SK-N-SH (cell line): ENCODE measurements at regions not wholly inside any gene's neighbourhood (a gene's known extent, or its start where the extent isn't known, plus 50 kb on each side); places are given as distances from the start of the nearest gene placed in this dataset.

Experiments used
- CTCF ChIA-PET: fragments of 300-600, 350-600 bp; formaldehyde crosslinking; extraction: SDS; loops from one replicate; lab custom pipeline; 2021; lab: Yijun Ruan, JAX
- POLR2A ChIA-PET: fragments of 350-600 bp; sonication (Branson Sonifier 250); formaldehyde crosslinking; extraction: SDS; loops from one replicate; lab custom pipeline; 2020; ENCODE audit warnings: antibody characterized with exemption, inconsistent platforms; lab: Yijun Ruan, JAX
- DNase-seq: peaks from one replicate; pipeline ENCODE4 v3.0.0; 2012
- H2AFZ ChIP-seq: fragments of 200-600 bp; sonication (generic); 2 replicates; pipeline ENCODE4 v1.8.1; 2016; ENCODE audit warnings: antibody characterized with exemption, mild to moderate bottlenecking, low read depth
- H3F3A ChIP-seq: fragments of 200-600 bp; sonication (generic); replicated peaks from 2 replicates; pipeline ENCODE3; 2016; ENCODE audit warnings: antibody characterized with exemption, mild to moderate bottlenecking; ENCODE audit not compliant: insufficient read depth
- H3K27ac ChIP-seq, 2 experiments: fragments of 200-500 bp in 1 of 2; fragments of 200-600 bp in 1 of 2; sonication (Bioruptor generic) in 1 of 2; sonication (generic), shearing (Covaris generic) in 1 of 2; 2 replicates each; pipeline versions ENCODE4 v1.5.1 to v1.6.1; 2014 to 2016; ENCODE audit warnings: low read depth in 2 of 2, inconsistent platforms in 1 of 2, low read length in 1 of 2, mild to moderate bottlenecking in 1 of 2, mixed read lengths in 1 of 2
- H3K27me3 ChIP-seq: fragments of 200-600 bp; sonication (generic), shearing (Covaris generic); 2 replicates; pipeline ENCODE4 v1.6.1; 2016; ENCODE audit warnings: mixed run types; ENCODE audit not compliant: insufficient read depth
- H3K36me3 ChIP-seq, 2 experiments: fragments of 200-500 bp in 1 of 2; fragments of 200-600 bp in 1 of 2; sonication (Bioruptor generic) in 1 of 2; sonication (generic) in 1 of 2; replicated peaks in 1 of 2; 2 replicates each; pipeline versions ENCODE3 to v1.5.1; 2014 to 2016; ENCODE audit warnings: low read length in 1 of 2, mild to moderate bottlenecking in 1 of 2; ENCODE audit not compliant: insufficient read depth in 2 of 2, control insufficient read depth in 1 of 2
- H3K4me1 ChIP-seq, 2 experiments: fragments of 200-500 bp in 1 of 2; fragments of 200-600 bp in 1 of 2; sonication (Bioruptor generic) in 1 of 2; sonication (generic), shearing (Covaris generic) in 1 of 2; 2 replicates each; pipeline versions ENCODE4 v1.5.1 to v1.6.1; 2014 to 2016; ENCODE audit warnings: low read depth in 1 of 2, low read length in 1 of 2, mixed run types in 1 of 2; ENCODE audit not compliant: insufficient read depth in 2 of 2, control insufficient read depth in 1 of 2
- H3K4me2 ChIP-seq: fragments of 200-600 bp; sonication (generic), shearing (Covaris generic); 2 replicates; pipeline ENCODE4 v1.6.1; 2017; ENCODE audit warnings: mixed run types
- H3K4me3 ChIP-seq, 2 experiments: fragments of 200-500 bp in 1 of 2; fragments of 200-600 bp in 1 of 2; sonication (Bioruptor generic) in 1 of 2; sonication (generic), shearing (Covaris generic) in 1 of 2; 2 replicates each; pipeline versions ENCODE4 v1.5.1 to v1.8.1; 2014 to 2016; ENCODE audit warnings: low read depth in 2 of 2, inconsistent platforms in 1 of 2, low read length in 1 of 2, mild to moderate bottlenecking in 1 of 2, mixed read lengths in 1 of 2, moderate library complexity in 1 of 2
- H3K79me2 ChIP-seq: fragments of 200-600 bp; sonication (generic); 2 replicates; pipeline ENCODE4 v1.8.1; 2017; ENCODE audit warnings: mild to moderate bottlenecking; ENCODE audit not compliant: insufficient read depth
- H3K9ac ChIP-seq: fragments of 200-600 bp; sonication (generic); 2 replicates; pipeline ENCODE4 v1.6.1; 2017; ENCODE audit warnings: mixed run types
- H3K9me2 ChIP-seq: fragments of 200-600 bp; sonication (generic); 2 replicates; pipeline ENCODE4 v1.6.1; 2017; ENCODE audit warnings: mixed run types
- H3K9me3 ChIP-seq: fragments of 200-600 bp; sonication (generic); 2 replicates; pipeline ENCODE4 v1.6.1; 2017; ENCODE audit warnings: mixed run types, mild to moderate bottlenecking, moderate library complexity
- H4K20me1 ChIP-seq: fragments of 200-600 bp; sonication (generic); 2 replicates; pipeline ENCODE4 v1.6.1; 2017; ENCODE audit warnings: mild to moderate bottlenecking, mixed run types; ENCODE audit not compliant: insufficient read depth
- CTCF ChIP-seq: fragments of 200-600 bp; sonication (generic); IDR thresholded peaks from 2 replicates; pipeline ENCODE4 v1.6.1; 2017; ENCODE audit warnings: antibody characterized with exemption, mild to moderate bottlenecking, moderate library complexity
- EP300 ChIP-seq, 2 experiments: IDR thresholded peaks; 2 replicates each; pipeline versions ENCODE4 v1.4.0 to v1.6.1; 2012; ENCODE audit warnings: borderline replicate concordance in 1 of 2, low read depth in 1 of 2, low read length in 1 of 2
- EZH2phosphoT487 ChIP-seq: fragments of 200-600 bp; sonication (generic); IDR thresholded peaks from 2 replicates; pipeline ENCODE4 v1.6.1; 2017; ENCODE audit warnings: low read depth, mixed run types, mild to moderate bottlenecking, antibody characterized with exemption, moderate library complexity, borderline replicate concordance
- FOXJ3 ChIP-seq: sonication (generic); formaldehyde crosslinking; IDR thresholded peaks from 2 replicates; pipeline ENCODE4 v1.5.1; 2020; ENCODE audit warnings: mild to moderate bottlenecking, missing genetic modification reagents
- GABPA ChIP-seq: IDR thresholded peaks from 2 replicates; pipeline ENCODE4 v1.4.0; 2012; ENCODE audit warnings: low read depth, mild to moderate bottlenecking
- GATA2 ChIP-seq: sonication (generic); formaldehyde crosslinking; IDR thresholded peaks from 2 replicates; pipeline ENCODE4 v1.5.0; 2020; ENCODE audit warnings: mild to moderate bottlenecking, missing genetic modification reagents
- IRF3 ChIP-seq: fragments of 150-350 bp; IDR thresholded peaks from 2 replicates; pipeline ENCODE4 v1.6.1; 2016; ENCODE audit warnings: mild to moderate bottlenecking, low read depth, low read length
- MAX ChIP-seq: IDR thresholded peaks from 2 replicates; pipeline ENCODE4 v1.4.0; 2012; ENCODE audit warnings: low read depth
- MEF2A ChIP-seq: IDR thresholded peaks from 2 replicates; pipeline ENCODE4 v1.4.0; 2012; ENCODE audit warnings: low read depth, borderline replicate concordance
- MXI1 ChIP-seq: IDR thresholded peaks from 2 replicates; pipeline ENCODE4 v1.6.1; 2012; ENCODE audit warnings: mild to moderate bottlenecking, low read depth, low read length, improper control_type of control experiment
- NFIC ChIP-seq: IDR thresholded peaks from 2 replicates; pipeline ENCODE4 v1.4.0; 2012; ENCODE audit warnings: borderline replicate concordance
- PBX3 ChIP-seq: IDR thresholded peaks from 2 replicates; pipeline ENCODE4; 2012
- RAD21 ChIP-seq: IDR thresholded peaks from 2 replicates; pipeline ENCODE4 v1.6.1; 2012; ENCODE audit warnings: mild to moderate bottlenecking, low read length
- RCOR1 ChIP-seq: fragments of 150-350 bp; IDR thresholded peaks from 2 replicates; pipeline ENCODE4 v1.6.1; 2017; ENCODE audit warnings: antibody characterized with exemption, low read length
- SIN3A ChIP-seq: IDR thresholded peaks from 2 replicates; pipeline ENCODE4 v1.6.1; 2012; ENCODE audit warnings: low read depth, mild to moderate bottlenecking, low read length, moderate library complexity, borderline replicate concordance
- SMC3 ChIP-seq: IDR thresholded peaks from 2 replicates; pipeline ENCODE4 v1.6.1; 2012; ENCODE audit warnings: low read depth, low read length, improper control_type of control experiment
- TAF1 ChIP-seq: IDR thresholded peaks from 2 replicates; pipeline ENCODE4 v1.6.1; 2012; ENCODE audit warnings: low read depth, mild to moderate bottlenecking, low read length, moderate library complexity, borderline replicate concordance
- TCF12 ChIP-seq: IDR thresholded peaks from 2 replicates; pipeline ENCODE4 v1.4.0; 2012
- TEAD4 ChIP-seq: IDR thresholded peaks from 2 replicates; pipeline ENCODE4 v1.4.0; 2012; ENCODE audit warnings: mild to moderate bottlenecking, borderline replicate concordance; ENCODE audit not compliant: insufficient read depth
- USF1 ChIP-seq: IDR thresholded peaks from 2 replicates; pipeline ENCODE4 v1.4.0; 2012; ENCODE audit warnings: low read depth, borderline replicate concordance
- USF2 ChIP-seq: fragments of 150-350 bp; IDR thresholded peaks from 2 replicates; pipeline ENCODE4 v1.6.1; 2017; ENCODE audit warnings: antibody characterized with exemption, low read length, low read depth, borderline replicate concordance
- WGBS: methylation state at CpG from one replicate; pipeline ENCODE4 v1.1.6; 2017; ENCODE audit warnings: low lambda C conversion rate; 5-methylcytosine and 5-hydroxymethylcytosine counted together
- TF ChIP-seq, protein P1 (sequence below): IDR thresholded peaks from 2 replicates; pipeline ENCODE4 v1.6.1; 2012; ENCODE audit warnings: mild to moderate bottlenecking, low read depth, low read length, moderate library complexity

- no peak overlapping the region for H2AFZ ChIP-seq
- H3K4me3 ChIP-seq: peak overlapping the region in 1 of 2 experiments; percentile 47; a peak in 1 of 4 replicates
- no peak overlapping the region for H3K4me2 ChIP-seq
- peak; percentile 49 for DNase-seq
- H3K27ac ChIP-seq: no peak overlapping the region
- ChIA-PET CTCF (interaction anchor here (0.7 to 17.6 kb wide), 29 partner anchors 11 to 744 kb away, joined by 3 to 262 read pairs (median 4); partner anchors contain the start of genes EVX2 and HOXD12), POLR2A (no interaction called here)
- TF ChIP-seq USF1 (no peak), EZH2phosphoT487 (no peak), MXI1 (no peak), USF2 (no peak), RAD21 (peak; percentile 94), GABPA (no peak), EP300 (IDR thresholded peaks at IDR 0.05; ENCODE audit: borderline replicate concordance in 1 of 2, low read depth in 1 of 2, low read length in 1 of 2) (no peak; a peak in 1 of 4 replicates), FOXJ3 (CRISPR knock-in tag) (no peak), GATA2 (CRISPR knock-in tag) (no peak), CTCF (peak; percentile 83), TEAD4 (no peak), MAX (no peak), TCF12 (no peak), SIN3A (no peak), SMC3 (peak; percentile 63; the same call in 1 of the 2 replicates), PBX3 (no peak), RCOR1 (no peak), MEF2A (no peak), TAF1 (no peak), NFIC (no peak), IRF3 (no peak)
- TF ChIP-seq, protein P1, sequence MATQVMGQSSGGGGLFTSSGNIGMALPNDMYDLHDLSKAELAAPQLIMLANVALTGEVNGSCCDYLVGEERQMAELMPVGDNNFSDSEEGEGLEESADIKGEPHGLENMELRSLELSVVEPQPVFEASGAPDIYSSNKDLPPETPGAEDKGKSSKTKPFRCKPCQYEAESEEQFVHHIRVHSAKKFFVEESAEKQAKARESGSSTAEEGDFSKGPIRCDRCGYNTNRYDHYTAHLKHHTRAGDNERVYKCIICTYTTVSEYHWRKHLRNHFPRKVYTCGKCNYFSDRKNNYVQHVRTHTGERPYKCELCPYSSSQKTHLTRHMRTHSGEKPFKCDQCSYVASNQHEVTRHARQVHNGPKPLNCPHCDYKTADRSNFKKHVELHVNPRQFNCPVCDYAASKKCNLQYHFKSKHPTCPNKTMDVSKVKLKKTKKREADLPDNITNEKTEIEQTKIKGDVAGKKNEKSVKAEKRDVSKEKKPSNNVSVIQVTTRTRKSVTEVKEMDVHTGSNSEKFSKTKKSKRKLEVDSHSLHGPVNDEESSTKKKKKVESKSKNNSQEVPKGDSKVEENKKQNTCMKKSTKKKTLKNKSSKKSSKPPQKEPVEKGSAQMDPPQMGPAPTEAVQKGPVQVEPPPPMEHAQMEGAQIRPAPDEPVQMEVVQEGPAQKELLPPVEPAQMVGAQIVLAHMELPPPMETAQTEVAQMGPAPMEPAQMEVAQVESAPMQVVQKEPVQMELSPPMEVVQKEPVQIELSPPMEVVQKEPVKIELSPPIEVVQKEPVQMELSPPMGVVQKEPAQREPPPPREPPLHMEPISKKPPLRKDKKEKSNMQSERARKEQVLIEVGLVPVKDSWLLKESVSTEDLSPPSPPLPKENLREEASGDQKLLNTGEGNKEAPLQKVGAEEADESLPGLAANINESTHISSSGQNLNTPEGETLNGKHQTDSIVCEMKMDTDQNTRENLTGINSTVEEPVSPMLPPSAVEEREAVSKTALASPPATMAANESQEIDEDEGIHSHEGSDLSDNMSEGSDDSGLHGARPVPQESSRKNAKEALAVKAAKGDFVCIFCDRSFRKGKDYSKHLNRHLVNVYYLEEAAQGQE: no peak
- no peaks in the 10 kb centered on the region for H3F3A ChIP-seq
- H3K9me3 ChIP-seq: no peaks in the 10 kb centered on the region
- peaks cover 0 to 19% of the 10 kb centered on the region in 2 experiments; a peak in 2 of 4 replicates for H3K4me1 ChIP-seq
- H3K9ac ChIP-seq: no peak overlapping the region
- 4% methylated on average over 7 of the region's 7 CpGs for WGBS
- no peaks in the 10 kb centered on the region for H3K9me2 ChIP-seq
- H4K20me1 ChIP-seq: no peaks in the 10 kb centered on the region
- no peaks in the 10 kb centered on the region for H3K79me2 ChIP-seq
- no peaks in the 10 kb centered on the region for H3K36me3 ChIP-seq
- no peaks in the 10 kb centered on the region; the same call in 1 of the 2 replicates for H3K27me3 ChIP-seq
Observed at GRCh38 chr2:175366815-175367214, 185.3 kb upstream of the ATP5MC3 start.
